ENCODE measurements at regions not wholly inside any gene's neighbourhood (a gene's known extent, or its start where the extent isn't known, plus 50 kb on each side); places are given as distances from the start of the nearest gene placed in this dataset.

GRCh38 chr7:156442516-156442915 is 198.1 kb upstream of the RNF32 start:
- no peak for DNase-seq
- no peak overlapping the region for H3K27ac ChIP-seq
- no peaks in the 10 kb centered on the region for H3K36me3 ChIP-seq
- H3K4me3 ChIP-seq = no peak overlapping the region
- H3K27me3 ChIP-seq = peaks cover 49% of the 10 kb centered on the region
- H3K9me3 ChIP-seq (replicated peaks) = no peaks in the 10 kb centered on the region
- H3K4me1 ChIP-seq = no peaks in the 10 kb centered on the region

- no peaks in the 10 kb centered on the region for H3K4me1 ChIP-seq
- no peak overlapping the region for H3K27ac ChIP-seq
- no peaks in the 10 kb centered on the region for H3K9me3 ChIP-seq (replicated peaks)
- no peak for DNase-seq
- no peak overlapping the region for H3K4me3 ChIP-seq
- H3K27me3 ChIP-seq = peaks cover 41% of the 10 kb centered on the region
- no peaks in the 10 kb centered on the region for H3K36me3 ChIP-seq
Measured at GRCh38 chr7:156440456-156440855, 200.1 kb upstream of the RNF32 start.

- no peaks in the 10 kb centered on the region for H3K9me3 ChIP-seq (replicated peaks)
- no peaks in the 10 kb centered on the region for H3K36me3 ChIP-seq
- H3K27ac ChIP-seq = no peak overlapping the region
- no peaks in the 10 kb centered on the region for H3K4me1 ChIP-seq
- no peak overlapping the region for H3K4me3 ChIP-seq
- peaks cover 27% of the 10 kb centered on the region for H3K27me3 ChIP-seq
- DNase-seq = no peak
Measured at GRCh38 chr7:156438011-156438410, 202.6 kb upstream of the RNF32 start.

GRCh38 chr7:156437021-156437614 is 203.5 kb upstream of the RNF32 start:
- H3K27me3 ChIP-seq = peaks cover 19% of the 10 kb centered on the region
- no peak for DNase-seq
- no peaks in the 10 kb centered on the region for H3K9me3 ChIP-seq (replicated peaks)
- no peaks in the 10 kb centered on the region for H3K36me3 ChIP-seq
- H3K4me1 ChIP-seq = no peaks in the 10 kb centered on the region
- no peak overlapping the region for H3K4me3 ChIP-seq
- no peak overlapping the region for H3K27ac ChIP-seq

- Histone ChIP-seq H3K27me3 (peaks cover 18% of the 10 kb centered on the region), H3K9me3 (replicated peaks) (no peaks in the 10 kb centered on the region), H3K36me3 (no peaks in the 10 kb centered on the region), H3K27ac (no peak overlapping the region), H3K4me3 (no peak overlapping the region), H3K4me1 (no peaks in the 10 kb centered on the region)
- no peak for DNase-seq
Measured at GRCh38 chr7:156435486-156436231, 204.9 kb upstream of the RNF32 start.

GRCh38 chr7:156434706-156435105 is 205.9 kb upstream of the RNF32 start:
- H3K9me3 ChIP-seq (replicated peaks) = no peaks in the 10 kb centered on the region
- H3K27me3 ChIP-seq = peaks cover 15% of the 10 kb centered on the region
- H3K4me3 ChIP-seq = no peak overlapping the region
- H3K27ac ChIP-seq = no peak overlapping the region
- H3K36me3 ChIP-seq = no peaks in the 10 kb centered on the region
- no peak for DNase-seq
- no peaks in the 10 kb centered on the region for H3K4me1 ChIP-seq

- no peak for DNase-seq
- no peak overlapping the region for H3K4me3 ChIP-seq
- no peak overlapping the region for H3K27ac ChIP-seq
- H3K9me3 ChIP-seq (replicated peaks) = no peaks in the 10 kb centered on the region
- no peaks in the 10 kb centered on the region for H3K36me3 ChIP-seq
- peaks cover 4% of the 10 kb centered on the region for H3K27me3 ChIP-seq
- H3K4me1 ChIP-seq = no peaks in the 10 kb centered on the region
Measured at GRCh38 chr7:156432018-156432417, 208.6 kb upstream of the RNF32 start.

- Histone ChIP-seq H3K4me3 (no peak overlapping the region), H3K4me1 (0 out of 2 replicates have a peak, but pooled peaks cover 2% of the 10 kb centered on the region), H3K27ac (no peak overlapping the region), H3K27me3 (no peaks in the 10 kb centered on the region; the same call in 1 of the 2 replicates), H3K36me3 (no peaks in the 10 kb centered on the region), H3K9me3 (replicated peaks) (no peaks in the 10 kb centered on the region)
- no peak for DNase-seq
Measured at GRCh38 chr7:156430109-156430508, 210.5 kb upstream of the RNF32 start.

GRCh38 chr7:156429514-156429913 is 211.1 kb upstream of the RNF32 start:
- Histone ChIP-seq H3K27ac (no peak overlapping the region), H3K4me1 (0 out of 2 replicates have a peak, but pooled peaks cover 2% of the 10 kb centered on the region), H3K36me3 (no peaks in the 10 kb centered on the region), H3K4me3 (no peak overlapping the region), H3K27me3 (no peaks in the 10 kb centered on the region), H3K9me3 (replicated peaks) (no peaks in the 10 kb centered on the region)
- DNase-seq = no peak

GRCh38 chr7:156423876-156424275 is 216.7 kb upstream of the RNF32 start:
- Histone ChIP-seq H3K9me3 (replicated peaks) (no peaks in the 10 kb centered on the region), H3K27ac (no peak overlapping the region), H3K4me1 (0 out of 2 replicates have a peak, but pooled peaks cover 2% of the 10 kb centered on the region), H3K36me3 (no peaks in the 10 kb centered on the region), H3K27me3 (no peaks in the 10 kb centered on the region), H3K4me3 (no peak overlapping the region)
- DNase-seq = no peak

GRCh38 chr7:156420496-156420895 is 220.1 kb upstream of the RNF32 start:
- Histone ChIP-seq H3K27me3 (peaks cover 7% of the 10 kb centered on the region; the same call in 1 of the 2 replicates), H3K9me3 (replicated peaks) (no peaks in the 10 kb centered on the region), H3K4me1 (0 out of 2 replicates have a peak, but pooled peaks cover under 1% of the 10 kb centered on the region), H3K36me3 (no peaks in the 10 kb centered on the region), H3K4me3 (no peak overlapping the region), H3K27ac (no peak overlapping the region)
- DNase-seq = no peak

- Histone ChIP-seq H3K4me3 (no peak overlapping the region), H3K4me1 (no peaks in the 10 kb centered on the region), H3K27me3 (peaks cover 14% of the 10 kb centered on the region; the same call in 1 of the 2 replicates), H3K9me3 (replicated peaks) (no peaks in the 10 kb centered on the region), H3K36me3 (no peaks in the 10 kb centered on the region), H3K27ac (no peak overlapping the region)
- DNase-seq = no peak
Measured at GRCh38 chr7:156419782-156420181, 220.8 kb upstream of the RNF32 start.

GRCh38 chr7:156402255-156402654 is 238.3 kb upstream of the RNF32 start:
- Histone ChIP-seq H3K9me3 (replicated peaks) (no peaks in the 10 kb centered on the region), H3K4me3 (no peak overlapping the region), H3K4me1 (no peaks in the 10 kb centered on the region), H3K36me3 (no peaks in the 10 kb centered on the region), H3K27me3 (peaks cover 21% of the 10 kb centered on the region), H3K27ac (no peak overlapping the region)
- DNase-seq = no peak

GRCh38 chr7:156401617-156402016 is 239.0 kb upstream of the RNF32 start:
- H3K27ac ChIP-seq = no peak overlapping the region
- H3K27me3 ChIP-seq = peaks cover 22% of the 10 kb centered on the region
- no peak overlapping the region for H3K4me3 ChIP-seq
- DNase-seq = no peak
- H3K9me3 ChIP-seq (replicated peaks) = no peaks in the 10 kb centered on the region
- no peaks in the 10 kb centered on the region for H3K36me3 ChIP-seq
- no peaks in the 10 kb centered on the region for H3K4me1 ChIP-seq

GRCh38 chr7:156400046-156400445 is 240.5 kb upstream of the RNF32 start:
- H3K27me3 ChIP-seq = peaks cover 22% of the 10 kb centered on the region
- H3K36me3 ChIP-seq = no peaks in the 10 kb centered on the region
- DNase-seq = no peak
- no peak overlapping the region for H3K27ac ChIP-seq
- H3K4me1 ChIP-seq = no peaks in the 10 kb centered on the region
- no peak overlapping the region for H3K4me3 ChIP-seq
- H3K9me3 ChIP-seq (replicated peaks) = no peaks in the 10 kb centered on the region

Data from SJCRH30 (cell line).